ENCODE measurements at regions not wholly inside any gene's neighbourhood (a gene's known extent, or its start where the extent isn't known, plus 50 kb on each side); places are given as distances from the start of the nearest gene placed in this dataset.

- DNase-seq (ENCODE audit: low spot score) = no peak
Measured at GRCh38 chr17:14886200-14886739, 378.9 kb downstream of the PMP22 start.

DNA sequence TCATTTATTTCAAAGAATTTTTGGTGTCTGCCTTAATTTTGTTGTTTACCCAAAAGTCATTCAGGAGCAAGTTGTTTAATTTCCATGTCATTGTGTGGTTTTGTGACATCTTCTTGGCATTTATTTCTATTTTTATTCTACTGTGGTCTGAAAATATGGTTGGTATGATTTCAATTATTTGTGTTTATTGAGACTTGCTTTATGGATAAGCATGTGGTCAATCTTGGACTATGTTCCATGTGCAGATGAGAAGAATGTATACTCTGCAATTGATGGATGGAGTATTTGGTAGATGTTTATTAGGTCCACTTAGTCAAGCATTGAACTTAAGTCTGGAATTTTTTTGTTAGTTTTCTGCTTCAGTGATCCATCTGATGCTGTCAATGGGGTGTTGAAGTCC is 383.0 kb downstream of the PMP22 start:
- no peak for DNase-seq (ENCODE audit: low spot score)

DNA sequence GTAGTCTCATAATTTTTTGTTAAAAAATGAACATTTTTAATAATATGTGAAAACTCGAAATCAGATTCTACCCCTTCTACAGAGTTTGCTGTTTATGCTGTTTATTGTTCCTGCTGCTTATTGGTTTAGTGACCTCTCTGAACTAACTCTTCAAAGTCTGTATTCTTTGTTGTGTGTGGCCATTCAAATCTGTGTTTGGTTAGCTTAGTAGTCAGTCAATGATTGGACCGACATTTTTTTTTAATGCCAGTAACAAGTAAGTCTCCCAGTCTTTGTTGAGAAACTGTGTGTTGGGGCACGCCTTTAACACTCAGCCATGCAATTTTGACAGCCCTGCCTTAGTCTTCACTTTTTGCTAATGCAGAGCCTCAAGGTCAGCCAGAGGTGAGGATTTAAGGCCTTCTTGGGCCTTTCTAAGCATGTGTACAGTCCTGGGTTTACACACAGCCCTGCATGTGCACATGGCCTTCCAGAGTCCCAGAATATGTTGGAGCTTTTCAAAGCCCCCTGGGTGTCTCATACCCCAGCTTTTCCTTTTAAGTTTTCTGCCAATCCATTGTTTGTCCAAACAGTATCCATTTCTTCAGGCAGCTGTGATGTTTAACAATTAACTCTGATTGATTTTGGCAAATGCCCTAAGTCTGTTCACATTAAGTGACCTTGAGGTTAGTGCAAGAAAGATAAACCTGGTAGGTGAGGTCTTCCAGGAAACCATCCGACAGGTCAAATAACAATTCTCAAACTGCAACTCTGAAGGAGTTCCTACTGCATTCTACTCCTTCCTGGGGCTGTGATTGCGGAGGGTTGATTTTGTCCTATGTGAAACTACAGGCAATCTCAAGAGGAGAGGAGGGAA is 389.3 kb downstream of the PMP22 start:
- no peak for DNase-seq (ENCODE audit: low spot score)

DNA sequence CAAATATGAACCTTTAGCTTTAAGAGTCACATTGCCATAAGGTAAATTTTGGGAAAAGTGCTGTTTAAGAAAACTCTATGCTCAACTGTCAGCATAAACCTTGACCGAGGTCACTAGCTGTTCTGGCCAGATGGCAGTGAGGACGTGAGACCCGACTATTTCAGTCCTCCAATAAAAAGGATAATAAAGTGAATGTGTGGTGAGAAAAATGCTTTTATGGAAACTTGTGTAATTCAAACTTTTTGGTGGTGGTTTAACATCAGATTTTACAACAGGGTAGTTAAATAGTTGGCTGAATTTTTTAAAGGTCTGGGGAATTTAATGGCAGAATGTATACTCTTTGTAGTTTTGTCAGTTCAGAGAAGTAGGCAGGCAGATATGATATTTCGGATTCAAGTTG is 391.1 kb downstream of the PMP22 start:
- DNase-seq (ENCODE audit: low spot score) = no peak

- DNase-seq (ENCODE audit: low spot score) = no peak
Measured at GRCh38 chr17:14873540-14873939, 391.6 kb downstream of the PMP22 start.

- DNase-seq (ENCODE audit: low spot score) = no peak
Measured at GRCh38 chr17:14871921-14872320, 393.2 kb downstream of the PMP22 start.

DNA sequence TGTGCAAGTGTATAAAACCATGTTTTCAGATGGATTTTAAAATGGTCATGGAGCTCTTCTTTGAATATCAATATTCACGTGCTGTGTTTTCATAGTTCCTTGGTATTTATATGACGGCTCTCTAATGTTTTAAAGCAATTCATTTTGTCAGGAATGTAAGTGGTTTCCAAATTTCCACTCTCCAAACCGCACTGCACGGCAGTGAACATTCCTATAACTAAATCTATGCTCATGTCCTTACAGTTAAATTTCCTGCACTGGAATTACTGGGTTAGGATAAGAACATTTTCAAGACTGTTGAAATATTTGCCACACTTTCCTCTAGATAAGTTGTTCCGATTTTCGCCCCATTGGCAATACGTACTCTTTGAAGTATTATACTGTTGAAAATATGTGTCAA is 398.9 kb downstream of the PMP22 start:
- no peak for DNase-seq (ENCODE audit: low spot score)

DNA sequence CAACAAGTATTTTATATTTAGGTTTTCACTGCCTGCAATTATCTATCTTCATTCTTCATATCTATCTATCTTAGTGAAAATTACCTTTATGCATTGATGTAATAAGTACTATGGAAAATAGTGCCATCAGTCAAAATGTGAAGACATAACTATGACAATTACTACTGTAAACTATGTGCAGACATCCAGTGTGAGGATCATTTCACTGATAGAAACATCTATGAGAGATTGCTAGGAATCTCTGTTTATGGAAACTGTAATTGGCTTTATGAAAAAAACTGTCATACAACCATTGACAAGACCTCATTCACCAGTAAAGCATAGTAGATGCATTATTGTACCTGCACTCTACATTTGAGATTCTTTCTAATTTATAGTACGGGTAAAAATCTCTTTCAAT is 401.0 kb downstream of the PMP22 start:
- no peak for DNase-seq (ENCODE audit: low spot score)

DNA sequence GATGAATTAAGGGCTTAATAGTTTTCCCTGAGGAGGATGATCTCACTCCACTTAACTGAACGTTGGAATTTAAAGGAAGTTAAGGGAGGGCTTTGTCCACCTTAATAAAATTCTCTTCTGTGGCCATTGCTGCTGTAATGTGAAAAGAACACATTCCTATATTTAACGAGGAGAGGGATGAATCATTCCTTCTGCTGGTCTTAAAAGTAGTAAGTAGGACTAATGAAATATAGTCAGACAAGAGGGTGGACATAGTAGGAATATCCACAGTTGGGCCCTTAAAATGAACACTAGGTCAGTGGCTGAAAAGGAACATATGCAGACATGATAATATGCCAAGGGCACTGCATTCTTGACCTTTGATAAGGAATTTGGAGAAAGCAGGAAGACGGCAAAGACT is 405.6 kb downstream of the PMP22 start:
- DNase-seq (ENCODE audit: low spot score) = no peak

GRCh38 chr17:14856176-14856575 is 408.9 kb downstream of the PMP22 start:
- DNase-seq (ENCODE audit: low spot score) = no peak

GRCh38 chr17:14854691-14855090 is 410.4 kb downstream of the PMP22 start:
- no peak for DNase-seq (ENCODE audit: low spot score)

- DNase-seq (ENCODE audit: low spot score) = no peak
Measured at GRCh38 chr17:14845591-14846281, 419.4 kb downstream of the PMP22 start.

GRCh38 chr17:14843086-14843795 is 421.9 kb downstream of the PMP22 start:
- no peak for DNase-seq (ENCODE audit: low spot score)

DNA sequence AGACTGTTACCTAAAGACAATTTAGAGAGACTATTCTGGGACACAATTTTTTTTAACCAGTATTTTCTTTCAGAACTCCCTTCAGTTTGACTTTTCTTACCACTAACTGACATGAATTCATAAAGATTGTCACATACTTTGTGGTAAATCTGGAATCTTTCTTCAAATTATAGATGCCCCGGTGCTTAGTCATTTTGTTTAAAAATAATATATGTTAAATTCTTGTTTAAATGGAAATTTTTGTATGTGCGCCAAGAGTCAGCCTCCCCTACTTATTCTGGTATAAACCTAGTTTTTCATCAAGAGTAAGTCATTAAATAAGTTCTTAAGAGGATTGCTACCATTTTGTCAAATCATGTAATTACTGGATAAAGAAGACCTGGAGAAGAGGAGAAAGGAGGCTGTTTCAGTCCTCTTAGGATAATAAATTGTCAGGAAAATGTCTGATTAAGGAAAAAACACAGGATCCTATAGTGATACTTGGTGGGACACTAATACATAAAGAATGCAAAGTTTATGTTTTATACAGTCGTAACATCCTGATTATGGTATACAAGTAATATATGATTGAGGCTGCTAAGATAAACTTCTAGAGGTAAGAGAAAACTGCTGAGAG is 424.4 kb downstream of the PMP22 start:
- DNase-seq (ENCODE audit: low spot score) = no peak

DNA sequence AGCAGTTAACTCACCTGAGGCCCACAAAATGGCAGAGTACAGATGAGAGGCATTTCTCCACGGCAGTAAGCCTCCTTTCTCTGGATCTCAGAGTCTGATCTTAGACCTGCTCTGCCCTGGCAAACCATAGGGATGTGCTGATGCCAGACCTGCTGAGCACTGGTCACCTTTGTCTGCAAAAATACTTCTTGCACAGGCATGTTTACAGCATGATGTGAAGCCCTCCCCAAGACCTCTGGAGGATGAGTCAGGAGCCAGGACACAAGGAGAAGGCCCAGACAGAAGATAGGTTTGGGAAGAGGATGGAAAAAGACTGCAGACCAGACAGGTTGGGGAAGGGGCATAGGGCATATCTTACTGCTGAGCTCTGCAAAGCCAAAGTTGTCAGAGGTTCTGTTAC is 426.6 kb downstream of the PMP22 start:
- no peak for DNase-seq (ENCODE audit: low spot score)

- DNase-seq (ENCODE audit: low spot score) = peak; percentile 1
Measured at GRCh38 chr17:14833201-14833785, 431.8 kb downstream of the PMP22 start.

DNA sequence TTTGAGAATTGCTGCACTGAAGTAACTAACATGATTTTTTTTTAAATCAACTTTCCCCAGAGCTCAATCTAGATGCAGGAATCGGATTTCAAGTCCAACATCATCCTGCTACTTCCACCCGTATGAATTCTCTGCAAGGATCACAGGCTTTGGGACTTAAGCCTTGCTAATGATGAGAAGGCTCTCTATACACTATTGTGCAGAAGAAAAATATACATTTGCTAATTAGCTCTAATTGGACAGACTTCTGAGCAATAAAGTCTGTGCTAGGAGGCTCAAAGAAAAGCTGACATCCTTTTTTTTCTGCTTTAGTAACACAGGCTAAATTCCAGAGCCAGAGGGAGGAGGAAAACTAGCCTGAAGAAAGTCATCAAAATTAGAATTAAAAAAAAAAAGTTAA is 433.6 kb downstream of the PMP22 start:
- no peak for DNase-seq (ENCODE audit: low spot score)

- DNase-seq (ENCODE audit: low spot score) = no peak
Measured at GRCh38 chr17:14827396-14827919, 437.7 kb downstream of the PMP22 start.

DNA sequence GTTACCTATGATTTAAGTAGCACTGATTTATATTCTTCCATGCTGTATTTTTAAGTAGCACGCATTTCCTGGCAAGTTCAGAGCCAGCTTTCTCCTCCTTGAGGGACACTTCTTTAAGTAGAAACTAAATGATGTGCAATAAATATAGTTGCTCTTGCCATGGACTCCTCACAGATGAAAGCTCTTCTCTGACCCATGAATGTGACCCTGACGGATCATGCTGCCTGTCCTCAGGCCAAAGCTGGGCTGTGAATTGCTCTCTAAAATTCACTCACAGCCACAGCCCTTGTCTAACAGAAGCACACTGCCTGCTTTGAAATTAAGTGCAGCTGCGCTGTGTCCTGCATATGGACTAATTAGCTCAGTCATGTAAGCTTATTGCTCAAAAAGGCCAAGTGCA is 438.8 kb downstream of the PMP22 start:
- no peak for DNase-seq (ENCODE audit: low spot score)

- peak; percentile 15 for DNase-seq (ENCODE audit: low spot score)
Measured at GRCh38 chr17:14818469-14818868, 446.7 kb downstream of the PMP22 start.

- DNase-seq (ENCODE audit: low spot score) = peak; percentile 28
Measured at GRCh38 chr17:14815079-14815478, 450.0 kb downstream of the PMP22 start.

Data from activated CD4-positive, alpha-beta T cell treated with anti-CD3 and anti-CD28 coated beads, Interleukin-2, Interleukin-4, amounts not matched to agents 100 ng/mL and 50 ng/mL, durations not matched to agents 16 hours and 8 hours (primary cell).